ENCODE measurements at regions not wholly inside any gene's neighbourhood (a gene's known extent, or its start where the extent isn't known, plus 50 kb on each side); places are given as distances from the start of the nearest gene placed in this dataset.

DNA sequence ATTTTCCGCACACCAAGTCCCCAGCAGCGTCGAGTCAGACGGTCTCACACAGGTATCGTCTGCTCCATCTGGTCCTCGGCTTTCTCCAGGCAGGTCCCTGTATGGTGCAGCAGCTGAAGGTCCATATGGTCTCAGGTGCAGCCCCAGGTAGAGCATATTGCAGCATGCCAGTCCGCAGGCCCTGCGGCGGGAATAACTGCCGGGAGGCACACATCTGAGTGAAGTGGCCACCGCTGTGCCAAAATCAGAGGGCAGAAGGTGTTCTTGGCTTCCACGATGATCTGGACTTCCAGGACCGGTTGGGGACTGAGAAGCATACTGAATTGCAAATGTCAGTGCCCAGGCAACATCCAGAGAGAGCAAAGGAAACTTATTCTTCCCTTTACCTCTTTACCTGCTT, 320.3 kb downstream of the RNF144A start:
- H3K4me1 ChIP-seq: no peaks in the 10 kb centered on the region
- no peak for DNase-seq
- H3K9me3 ChIP-seq: no peaks in the 10 kb centered on the region
- H3K27ac ChIP-seq: no peak overlapping the region
- intact Hi-C loops (cut with DNase I; ENCODE audit: low total_unique reads): no loop called here
- H3K36me3 ChIP-seq: no peaks in the 10 kb centered on the region
- TF ChIP-seq, protein P1, sequence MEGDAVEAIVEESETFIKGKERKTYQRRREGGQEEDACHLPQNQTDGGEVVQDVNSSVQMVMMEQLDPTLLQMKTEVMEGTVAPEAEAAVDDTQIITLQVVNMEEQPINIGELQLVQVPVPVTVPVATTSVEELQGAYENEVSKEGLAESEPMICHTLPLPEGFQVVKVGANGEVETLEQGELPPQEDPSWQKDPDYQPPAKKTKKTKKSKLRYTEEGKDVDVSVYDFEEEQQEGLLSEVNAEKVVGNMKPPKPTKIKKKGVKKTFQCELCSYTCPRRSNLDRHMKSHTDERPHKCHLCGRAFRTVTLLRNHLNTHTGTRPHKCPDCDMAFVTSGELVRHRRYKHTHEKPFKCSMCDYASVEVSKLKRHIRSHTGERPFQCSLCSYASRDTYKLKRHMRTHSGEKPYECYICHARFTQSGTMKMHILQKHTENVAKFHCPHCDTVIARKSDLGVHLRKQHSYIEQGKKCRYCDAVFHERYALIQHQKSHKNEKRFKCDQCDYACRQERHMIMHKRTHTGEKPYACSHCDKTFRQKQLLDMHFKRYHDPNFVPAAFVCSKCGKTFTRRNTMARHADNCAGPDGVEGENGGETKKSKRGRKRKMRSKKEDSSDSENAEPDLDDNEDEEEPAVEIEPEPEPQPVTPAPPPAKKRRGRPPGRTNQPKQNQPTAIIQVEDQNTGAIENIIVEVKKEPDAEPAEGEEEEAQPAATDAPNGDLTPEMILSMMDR (IDR thresholded peaks at IDR 0.05): no peak
- TF ChIP-seq POLR2A (IDR thresholded peaks at IDR 0.05) (no peak), POLR2AphosphoS5 (IDR thresholded peaks at IDR 0.05) (no peak), EP300 (IDR thresholded peaks at IDR 0.05) (no peak)
- WGBS, 5 donors: 90 to 96% (median 92%) methylated on average over 13 of the region's 13 CpGs
- H3K4me3 ChIP-seq: no peak overlapping the region
- H3K27me3 ChIP-seq: no peaks in the 10 kb centered on the region

DNA sequence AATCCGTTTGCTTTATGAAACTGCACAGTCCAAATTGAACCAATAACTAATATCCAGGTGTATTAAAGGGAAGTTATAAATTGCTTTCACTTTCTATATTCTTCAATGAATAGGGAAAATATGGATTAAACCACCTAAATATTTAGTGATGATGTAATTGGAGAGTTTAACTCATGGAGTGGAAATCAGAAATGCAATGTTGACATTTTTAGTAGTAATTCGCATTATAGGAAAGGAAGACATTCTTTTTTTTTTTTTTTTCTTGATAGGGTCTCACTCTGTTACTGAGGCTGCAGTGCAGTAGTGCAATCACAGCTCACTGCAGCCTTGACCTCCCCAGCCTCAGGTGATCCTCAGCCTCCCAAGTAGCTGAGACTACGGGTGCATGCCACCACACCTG, 321.9 kb downstream of the RNF144A start:
- intact Hi-C loops (cut with DNase I; ENCODE audit: low total_unique reads): no loop called here
- Histone ChIP-seq H3K4me3 (no peak overlapping the region), H3K4me1 (no peaks in the 10 kb centered on the region), H3K36me3 (no peaks in the 10 kb centered on the region), H3K27ac (no peak overlapping the region), H3K9me3 (no peaks in the 10 kb centered on the region), H3K27me3 (no peaks in the 10 kb centered on the region)
- WGBS, 5 donors: 72 to 82% (median 80%) methylated on average over 3 of the region's 3 CpGs
- TF ChIP-seq EP300 (IDR thresholded peaks at IDR 0.05) (no peak), POLR2A (IDR thresholded peaks at IDR 0.05) (no peak), POLR2AphosphoS5 (IDR thresholded peaks at IDR 0.05) (no peak)
- TF ChIP-seq, protein P1 (IDR thresholded peaks at IDR 0.05): no peak
- DNase-seq: no peak

DNA sequence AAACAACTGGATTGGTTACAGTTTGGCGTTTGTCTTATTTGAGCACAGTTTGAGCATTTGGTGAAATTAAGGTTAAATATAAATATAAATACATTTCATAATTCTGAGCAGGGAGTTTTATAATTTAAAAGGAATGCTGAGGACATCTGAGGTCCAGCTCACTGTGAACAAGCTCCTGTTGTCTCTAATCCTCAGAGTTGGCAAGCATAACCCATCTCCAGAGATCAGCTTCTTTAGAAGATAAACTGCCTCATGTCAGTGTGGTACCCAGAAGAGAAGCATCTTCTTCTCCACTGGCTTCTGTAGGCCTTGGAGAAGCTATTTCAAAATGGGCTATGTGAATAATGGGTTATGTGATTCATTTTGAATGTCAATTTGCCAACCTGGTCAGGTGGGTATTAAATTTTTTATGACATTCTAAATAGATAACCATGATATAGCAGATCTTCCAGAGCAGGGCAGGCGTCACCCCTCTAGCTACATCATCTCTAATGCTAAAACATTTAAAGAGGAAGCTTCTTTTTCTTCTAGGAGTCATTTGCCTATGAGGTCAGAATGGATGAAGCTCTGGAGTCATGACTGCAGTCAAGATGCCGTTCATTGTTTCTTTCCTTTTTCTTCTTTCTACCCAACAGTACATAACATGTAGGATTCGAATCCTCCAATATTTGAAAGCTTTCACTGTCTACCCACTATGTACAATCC, 324.0 kb downstream of the RNF144A start:
- Histone ChIP-seq H3K36me3 (no peaks in the 10 kb centered on the region), H3K4me1 (no peaks in the 10 kb centered on the region), H3K27ac (no peak overlapping the region), H3K4me3 (no peak overlapping the region), H3K27me3 (no peaks in the 10 kb centered on the region), H3K9me3 (no peaks in the 10 kb centered on the region)
- intact Hi-C loops (cut with DNase I; ENCODE audit: low total_unique reads): no loop called here
- 80 to 93% (median 89%) methylated on average over 4 of the region's 4 CpGs for WGBS, 5 donors
- no peak for DNase-seq
- TF ChIP-seq POLR2AphosphoS5 (IDR thresholded peaks at IDR 0.05) (no peak), POLR2A (IDR thresholded peaks at IDR 0.05) (no peak), EP300 (IDR thresholded peaks at IDR 0.05) (no peak)
- TF ChIP-seq, protein P1 (IDR thresholded peaks at IDR 0.05): no peak

DNA sequence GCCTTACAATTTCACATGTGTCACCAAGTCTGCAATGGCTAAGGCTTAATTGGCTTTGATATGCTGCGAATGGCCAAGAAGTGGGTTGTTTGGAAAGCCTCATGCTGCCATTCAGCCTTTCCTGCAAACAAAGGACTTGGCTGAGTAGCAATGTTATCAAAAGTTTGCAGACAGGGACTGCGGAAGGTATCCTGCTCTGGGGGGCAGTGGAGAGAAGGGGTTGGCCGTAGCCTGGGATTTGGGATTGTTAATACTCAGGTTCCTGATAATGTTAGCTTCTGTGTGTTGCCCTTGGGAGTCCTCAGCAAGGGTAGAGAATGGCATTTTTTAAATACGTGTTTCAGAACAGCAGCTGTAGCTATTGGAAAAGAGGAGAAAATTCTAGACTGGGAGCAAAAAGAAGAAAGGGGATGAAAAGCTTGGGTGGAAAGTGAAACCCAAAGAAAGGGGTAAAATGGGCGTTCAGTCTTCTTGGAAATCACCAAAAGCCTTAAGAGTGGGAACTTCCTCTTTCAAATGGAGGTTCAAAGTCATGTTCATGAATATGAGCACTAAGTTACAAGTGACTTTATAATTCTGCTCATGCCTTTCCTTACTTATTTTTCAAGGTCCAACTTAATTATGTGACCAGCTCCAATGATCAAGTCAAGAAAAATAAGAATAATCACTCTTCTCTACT, 325.1 kb downstream of the RNF144A start:
- Histone ChIP-seq H3K36me3 (no peaks in the 10 kb centered on the region), H3K4me1 (no peaks in the 10 kb centered on the region), H3K9me3 (no peaks in the 10 kb centered on the region), H3K27me3 (no peaks in the 10 kb centered on the region), H3K4me3 (no peak overlapping the region), H3K27ac (no peak overlapping the region)
- 47 to 68% (median 54%) methylated on average over 5 of the region's 5 CpGs for WGBS, 5 donors
- intact Hi-C loops (cut with DNase I; ENCODE audit: low total_unique reads): no loop called here
- TF ChIP-seq POLR2AphosphoS5 (IDR thresholded peaks at IDR 0.05): no peak
- TF ChIP-seq POLR2A (IDR thresholded peaks at IDR 0.05): no peak
- DNase-seq: no peak

DNA sequence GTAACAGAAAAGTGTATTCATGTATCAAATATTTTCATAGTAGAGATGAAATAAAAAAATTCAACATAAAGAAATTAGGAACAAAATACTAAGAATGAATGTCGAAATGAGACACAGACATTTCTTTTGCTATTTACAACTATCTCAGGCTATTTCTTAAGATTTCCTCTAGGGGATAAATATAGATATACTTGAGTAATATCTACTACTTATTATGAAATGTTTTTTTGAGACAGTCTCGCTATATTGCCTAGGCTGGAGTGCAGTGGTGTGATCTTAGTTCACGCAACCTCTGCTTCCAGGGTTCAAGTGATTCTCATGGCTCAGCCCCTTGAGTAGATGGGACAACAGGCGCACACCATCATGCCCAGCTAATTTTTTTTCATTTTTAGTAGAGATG, 326.1 kb downstream of the RNF144A start:
- H3K9me3 ChIP-seq: no peaks in the 10 kb centered on the region
- no peak overlapping the region for H3K4me3 ChIP-seq
- WGBS, 5 donors: 79 to 91% (median 82%) methylated on average over 4 of the region's 4 CpGs
- DNase-seq: no peak
- no peaks in the 10 kb centered on the region for H3K36me3 ChIP-seq
- H3K27ac ChIP-seq: no peak overlapping the region
- intact Hi-C loops (cut with DNase I; ENCODE audit: low total_unique reads): no loop called here
- H3K27me3 ChIP-seq: no peaks in the 10 kb centered on the region
- no peaks in the 10 kb centered on the region for H3K4me1 ChIP-seq
- TF ChIP-seq POLR2A (IDR thresholded peaks at IDR 0.05): no peak
- no peak for TF ChIP-seq EP300 (IDR thresholded peaks at IDR 0.05)
- TF ChIP-seq POLR2AphosphoS5 (IDR thresholded peaks at IDR 0.05): no peak
- TF ChIP-seq, protein P1 (IDR thresholded peaks at IDR 0.05): no peak
